Stimulated activated CD4-positive, alpha-beta T cell treated with anti-CD3 and anti-CD28 coated beads, TNF-alpha, amount 100 ng/mL, for 24 hours (primary cell): ENCODE measurements at regions not wholly inside any gene's neighbourhood (a gene's known extent, or its start where the extent isn't known, plus 50 kb on each side); places are given as distances from the start of the nearest gene placed in this dataset.
A peak's percentile ranks its signal among the peaks of the same experiment; 100 is the strongest.

Source experiments
- DNase-seq, 3 experiments: peaks; one replicate each; pipeline ENCODE4 v3.0.0-alpha.2; 2020; ENCODE audit warnings: low read depth in 3 of 3

DNA sequence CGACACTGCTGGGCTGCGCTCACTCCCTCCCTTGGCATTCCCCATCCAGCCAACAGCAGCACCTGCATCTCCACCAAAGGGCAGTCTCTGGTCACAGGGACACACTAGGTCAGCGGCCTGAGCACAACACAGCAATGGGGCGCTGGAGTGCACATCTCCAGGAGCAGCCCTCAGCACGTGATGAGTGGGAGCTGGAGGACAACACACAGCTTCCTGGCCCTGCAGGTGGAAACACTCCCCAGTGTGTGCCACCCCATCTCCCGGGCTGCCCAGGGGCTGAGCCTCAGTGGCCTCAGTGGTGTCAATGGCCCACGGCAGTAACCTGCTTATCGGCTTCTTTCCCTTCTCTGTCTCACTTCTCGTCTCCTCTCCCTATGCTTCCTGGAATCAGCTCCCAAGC, 96.8 kb upstream of the VSTM2B start:
- DNase-seq = no peak

DNA sequence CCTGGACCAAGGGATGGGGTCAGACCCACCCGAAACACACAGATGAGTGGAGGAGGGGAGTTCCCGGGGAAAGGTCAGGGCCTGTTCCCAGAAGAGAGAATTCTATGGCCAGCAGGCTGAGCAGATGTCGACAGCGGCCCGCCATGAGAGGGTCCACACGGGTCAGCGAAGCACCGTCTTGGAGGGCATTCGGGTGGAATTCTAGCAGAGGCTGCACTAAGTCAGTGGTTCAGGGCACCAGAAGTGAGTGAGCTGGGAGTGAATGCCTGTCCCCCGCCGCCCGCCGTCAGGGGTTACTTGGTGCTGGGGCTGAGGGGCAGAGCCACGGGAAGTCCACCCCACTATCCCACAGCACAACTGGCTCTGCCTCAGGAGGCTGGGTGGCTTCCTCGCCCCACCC, 96.2 kb upstream of the VSTM2B start:
- no peak for DNase-seq

DNA sequence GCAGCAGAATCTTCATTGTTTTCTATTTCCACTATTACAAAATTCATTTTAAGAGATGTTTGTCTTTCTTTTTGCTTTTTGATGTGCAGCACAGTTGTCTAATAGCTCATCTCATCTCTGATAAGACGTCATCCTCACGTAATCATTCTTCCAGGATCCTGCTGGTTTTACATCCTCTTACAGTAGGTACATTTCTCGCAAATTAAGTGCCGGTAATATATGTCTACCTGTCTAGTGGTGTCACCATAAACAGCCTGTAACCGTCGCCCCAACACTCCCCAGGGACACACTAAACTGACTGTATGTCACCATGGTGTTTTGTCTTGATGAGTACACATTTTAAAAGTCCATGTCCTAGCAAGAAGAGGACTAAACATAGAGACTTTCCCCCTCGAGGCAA, 94.5 kb upstream of the VSTM2B start:
- DNase-seq = no peak

DNA sequence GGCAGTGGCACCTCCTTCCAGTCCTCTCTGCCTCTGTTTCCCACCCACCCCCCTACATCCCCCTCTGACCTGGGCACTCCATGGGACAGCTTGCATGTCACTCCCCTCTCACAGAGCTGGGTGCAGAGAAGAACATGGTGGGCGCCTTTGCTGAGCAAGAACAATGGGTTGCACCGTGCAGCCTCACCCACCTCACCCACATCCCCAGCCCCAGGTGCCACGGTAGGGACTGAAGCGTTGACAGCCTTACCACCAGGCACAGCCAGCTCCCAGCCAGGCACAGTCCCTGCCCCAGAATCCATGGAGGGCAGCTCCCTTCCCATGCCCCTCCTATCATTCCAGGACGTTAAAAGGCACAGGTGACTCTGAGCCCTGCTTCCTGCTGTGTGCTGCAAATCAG, 93.1 kb upstream of the VSTM2B start:
- no peak for DNase-seq

DNA sequence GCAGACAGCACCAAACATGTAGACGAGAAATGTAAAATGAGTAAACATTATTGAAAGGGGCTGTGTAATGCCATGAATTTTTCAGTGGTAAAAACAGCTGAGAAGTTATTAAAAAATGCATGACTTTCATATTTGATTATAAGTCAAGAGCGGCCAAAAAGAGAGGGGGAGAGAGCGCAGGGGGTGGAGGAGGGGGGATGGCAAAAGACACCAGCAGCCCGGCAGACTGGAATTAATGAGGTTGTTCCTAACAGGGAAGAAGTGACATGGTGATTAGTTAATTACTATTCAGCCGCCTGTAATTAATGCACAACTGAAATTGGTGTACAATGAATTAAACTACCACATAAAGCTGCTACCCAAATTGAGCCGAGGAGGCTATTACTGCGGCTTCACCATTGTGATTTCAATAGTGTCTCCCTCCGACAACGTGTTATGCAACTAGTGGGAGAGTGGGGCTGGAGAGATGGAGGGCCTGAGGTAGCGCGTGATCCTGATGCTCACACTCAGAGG, 89.1 kb upstream of the VSTM2B start:
- DNase-seq = no peak

DNA sequence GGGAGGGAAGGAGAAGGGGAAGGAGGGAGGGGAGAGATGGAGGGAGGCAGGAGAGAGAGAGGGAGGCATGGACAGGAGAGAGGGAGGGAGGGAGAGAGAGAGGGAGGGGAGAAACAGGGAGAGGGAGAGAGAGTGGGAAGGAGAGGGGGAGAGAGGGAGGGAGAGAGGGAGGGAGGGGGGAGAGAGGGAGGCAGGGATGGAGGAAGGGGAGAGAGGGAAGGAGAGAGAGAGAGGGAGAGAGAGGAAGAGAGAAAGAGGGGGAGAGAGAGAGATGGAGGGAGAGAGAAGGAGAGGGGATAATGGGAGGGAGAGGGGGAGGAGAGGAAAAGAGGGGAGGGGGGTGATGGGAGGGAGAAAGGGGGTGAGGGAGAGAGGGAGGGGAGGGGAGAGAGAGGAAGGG, 86.8 kb upstream of the VSTM2B start:
- DNase-seq = no peak

DNA sequence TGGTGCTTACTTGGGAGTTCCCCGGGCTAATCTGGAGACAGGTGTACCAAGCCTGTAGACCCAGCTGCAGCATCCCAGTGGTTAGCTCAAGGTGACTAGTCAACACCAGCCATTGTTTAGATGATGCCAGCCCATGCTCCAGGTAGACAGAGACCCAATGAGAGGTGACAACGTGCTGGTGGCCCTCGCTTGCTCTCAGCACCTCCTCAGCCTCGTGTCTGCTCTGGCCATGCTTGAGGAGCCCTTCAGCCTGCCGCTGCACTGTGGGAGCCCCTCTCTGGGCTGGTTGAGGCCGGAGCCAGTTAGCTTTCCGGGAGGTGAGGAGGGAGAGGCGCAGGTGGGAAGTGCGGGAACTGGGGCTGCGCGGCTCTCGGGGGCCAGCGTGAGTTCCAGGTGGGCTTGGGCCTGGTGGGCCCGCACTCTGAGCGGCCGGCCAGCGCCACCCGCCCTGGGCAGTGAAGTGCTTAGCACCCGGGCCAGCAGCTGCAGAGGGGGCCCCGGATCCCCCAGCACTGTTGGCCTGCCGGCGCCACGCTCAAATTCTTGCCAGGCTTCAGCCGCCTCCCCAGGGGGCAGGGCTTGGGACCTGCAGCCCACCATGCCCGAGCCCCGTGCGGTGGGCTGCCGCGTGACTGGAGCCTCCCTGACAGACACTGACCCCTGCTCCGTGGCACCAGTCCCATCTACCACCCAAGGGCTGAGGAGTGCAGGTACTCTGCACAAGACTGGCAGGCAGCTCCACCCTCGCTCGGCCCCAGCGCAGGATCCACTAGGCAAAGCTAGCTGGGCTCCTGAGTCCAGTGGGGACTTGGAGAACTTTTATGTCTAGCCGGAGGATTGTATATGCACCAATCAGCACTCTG, 85.9 kb upstream of the VSTM2B start:
- DNase-seq = no peak

DNA sequence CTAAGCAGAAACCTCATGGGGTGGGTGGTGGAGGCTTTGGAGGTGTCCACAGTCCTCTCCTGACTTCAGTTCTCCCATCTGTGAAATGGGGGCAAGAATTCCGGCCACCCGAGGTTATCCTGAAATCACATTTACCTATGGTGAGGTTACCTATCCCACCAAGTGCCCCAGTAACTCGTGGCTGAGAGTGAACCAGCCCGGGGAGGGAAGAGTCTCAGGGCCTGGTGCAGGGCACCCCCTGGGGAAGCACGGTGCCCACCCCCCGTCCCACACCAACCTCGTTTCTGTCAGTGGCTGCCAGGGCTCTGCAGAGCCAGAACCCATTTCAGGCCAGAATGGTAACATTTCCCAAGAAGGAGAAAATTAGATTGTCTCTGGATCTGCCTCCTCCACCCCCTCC, 83.7 kb upstream of the VSTM2B start:
- DNase-seq = no peak

DNA sequence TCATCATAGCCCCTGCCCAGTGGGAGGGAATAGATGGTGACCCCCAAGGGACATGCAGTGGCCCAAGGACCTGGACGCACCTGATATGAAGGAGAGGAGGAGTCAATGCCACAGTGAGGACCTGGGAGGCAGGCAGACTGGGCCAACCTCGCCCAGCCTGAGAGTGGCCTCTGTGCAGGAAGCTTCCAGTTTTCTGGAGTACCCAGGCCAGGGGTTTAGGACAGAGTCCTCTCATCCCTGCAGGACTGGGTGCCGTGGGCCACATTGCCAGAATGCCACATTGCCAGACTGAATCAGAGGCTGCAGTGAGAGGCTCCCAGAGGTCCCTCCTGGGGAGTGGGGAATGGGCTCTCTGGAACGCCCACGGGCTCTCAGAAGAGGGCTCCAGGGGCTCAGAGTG, 82.9 kb upstream of the VSTM2B start:
- no peak for DNase-seq

DNA sequence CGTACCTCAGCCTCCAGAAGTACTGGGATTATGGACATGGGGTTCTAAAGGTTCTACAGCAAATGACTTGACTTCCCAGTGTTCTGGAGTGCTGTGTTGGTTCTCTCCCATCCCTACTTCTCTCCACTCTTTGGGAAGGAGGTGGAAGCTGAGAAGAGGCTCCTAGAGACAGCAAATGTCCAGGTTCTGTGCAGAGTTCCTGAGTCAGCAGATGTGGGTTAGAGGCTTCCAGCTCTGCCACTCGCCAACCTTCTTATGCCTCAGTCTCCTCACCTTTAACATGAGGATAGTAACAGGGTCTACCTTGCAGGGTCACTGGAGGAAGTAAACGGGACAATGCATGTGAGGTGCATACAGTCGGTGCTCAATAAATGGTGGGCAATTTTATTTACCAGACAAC, 80.5 kb upstream of the VSTM2B start:
- no peak for DNase-seq

DNA sequence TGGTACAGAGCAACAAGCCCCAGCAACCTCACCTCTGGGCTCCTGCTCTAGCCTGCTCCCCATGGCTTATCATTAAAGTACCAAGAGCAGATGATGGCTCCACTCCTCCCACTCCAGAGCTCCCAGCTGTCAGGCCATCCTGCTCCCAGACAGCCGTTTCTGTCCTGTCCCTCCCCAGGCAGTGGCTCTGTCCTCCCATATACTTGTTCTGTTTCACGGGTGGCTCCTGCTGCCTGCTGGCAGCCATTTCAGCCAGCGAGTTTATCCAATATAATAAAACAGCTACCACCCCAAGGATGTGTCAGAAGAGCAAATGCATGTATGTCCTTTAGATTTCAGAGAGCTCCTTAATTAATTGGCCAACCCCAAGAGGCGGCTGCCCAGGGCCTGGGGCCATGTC, 79.4 kb upstream of the VSTM2B start:
- no peak for DNase-seq

DNA sequence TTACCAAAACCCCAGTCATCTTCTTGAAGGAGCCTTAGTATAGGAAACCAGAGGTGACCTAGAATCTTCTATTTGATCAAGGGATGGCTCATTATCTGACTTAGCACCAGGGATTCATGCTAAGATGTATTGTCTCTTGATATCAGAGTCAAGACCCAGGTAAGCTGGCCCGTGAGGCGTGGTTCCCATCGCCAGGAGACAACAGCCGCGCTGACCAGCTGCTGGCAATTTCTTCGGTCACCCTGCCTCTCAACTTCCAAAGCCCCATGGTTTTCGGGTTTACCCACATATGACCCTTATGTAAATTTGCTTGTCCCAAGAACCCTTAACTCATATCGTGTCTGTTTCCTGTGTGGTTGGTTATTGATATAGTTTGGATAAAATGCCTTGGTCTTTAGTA, 77.7 kb upstream of the VSTM2B start:
- DNase-seq = no peak

DNA sequence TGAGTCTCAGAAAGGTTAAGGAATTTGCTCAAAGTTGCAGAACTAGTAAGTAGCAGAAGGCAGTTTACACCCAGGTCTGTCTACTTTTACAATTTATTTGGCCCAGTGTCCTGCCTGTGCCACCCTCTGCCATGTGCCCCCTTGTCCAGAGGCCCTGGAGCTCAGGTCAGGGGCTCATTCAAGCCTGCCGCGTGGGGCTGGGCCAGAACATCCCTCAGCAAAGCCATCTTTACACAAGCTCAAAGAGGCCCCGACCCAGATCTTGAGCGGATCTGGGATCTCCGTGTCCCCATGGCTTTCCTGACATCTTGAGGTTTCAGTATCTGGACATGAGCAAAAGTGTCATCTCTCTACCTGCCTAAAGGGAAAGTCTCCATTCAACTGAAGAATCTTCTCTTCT, 76.4 kb upstream of the VSTM2B start:
- DNase-seq = no peak

DNA sequence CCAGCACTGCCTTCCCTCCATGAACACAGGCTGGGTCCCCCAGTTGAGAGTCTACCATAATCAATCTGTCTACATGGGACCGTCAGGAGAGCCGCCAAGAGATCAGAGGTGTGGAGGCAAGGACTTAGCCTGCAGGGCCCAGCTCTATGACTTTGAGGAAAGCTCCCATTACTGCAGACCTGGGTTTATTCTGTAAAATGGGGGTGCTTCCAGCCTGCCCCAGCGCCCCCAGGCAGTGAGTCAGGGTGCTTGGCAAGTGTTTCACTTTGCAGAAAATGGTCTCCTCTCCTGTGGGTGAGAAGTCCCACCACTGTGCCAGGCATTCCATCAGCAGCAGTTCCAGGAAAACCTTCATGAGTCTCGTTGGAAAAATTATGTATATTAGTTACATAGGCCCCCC, 75.5 kb upstream of the VSTM2B start:
- no peak for DNase-seq

DNA sequence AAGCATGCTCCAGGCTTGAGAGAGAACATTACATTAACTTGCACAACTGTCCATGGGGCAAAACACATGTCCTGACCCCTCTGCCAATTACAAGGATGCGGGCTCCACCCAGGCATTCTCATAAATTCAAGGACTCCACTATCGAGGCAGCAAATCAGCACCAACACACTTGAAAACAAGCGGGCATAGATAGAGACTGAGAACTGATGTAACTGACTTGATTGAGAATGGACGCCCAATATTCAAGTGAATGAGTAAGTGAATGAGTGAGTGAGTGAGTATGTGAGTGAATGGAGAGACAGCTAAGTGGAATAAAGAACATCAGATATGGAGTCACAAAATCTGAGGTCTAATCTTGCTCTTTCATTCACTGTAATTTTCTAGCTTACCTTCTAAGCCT, 75.0 kb upstream of the VSTM2B start:
- no peak for DNase-seq

DNA sequence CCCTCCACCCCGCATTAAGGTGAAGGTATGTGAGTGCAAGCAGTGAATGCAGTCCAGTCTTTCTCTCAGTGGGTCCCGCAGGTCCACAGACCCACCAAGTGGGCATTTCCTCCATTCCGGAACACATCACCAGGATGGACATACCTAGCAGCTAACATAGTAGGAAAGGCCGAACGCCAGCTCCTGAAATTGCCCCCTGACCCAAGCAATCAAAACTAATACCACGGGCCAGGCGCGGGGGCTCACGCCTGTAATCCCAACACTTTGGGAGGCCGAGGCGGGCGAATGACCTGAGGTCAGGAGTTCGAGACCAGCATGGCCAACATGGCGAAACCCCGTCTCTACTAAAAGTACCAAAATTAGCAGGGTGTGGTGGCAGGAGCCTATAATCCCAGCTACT, 71.7 kb upstream of the VSTM2B start:
- no peak for DNase-seq

DNA sequence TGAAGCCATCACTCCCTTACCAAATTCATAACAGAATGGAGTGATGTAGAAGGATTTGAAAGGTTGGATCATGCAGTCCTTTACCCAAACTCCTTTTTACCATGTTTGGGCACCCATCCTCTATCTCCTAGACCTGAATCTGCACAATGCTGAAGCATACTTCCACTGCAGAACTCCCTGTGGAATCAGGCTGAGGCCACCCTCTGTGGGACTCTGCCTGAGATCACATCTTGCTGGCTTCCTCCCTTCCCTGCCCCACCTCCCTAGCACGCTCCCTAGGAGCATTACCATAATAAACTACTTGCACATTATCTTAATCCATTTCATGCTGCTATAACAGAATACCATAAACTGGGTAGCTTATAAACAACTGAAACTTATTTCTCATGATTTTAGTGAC, 68.4 kb upstream of the VSTM2B start:
- no peak for DNase-seq

DNA sequence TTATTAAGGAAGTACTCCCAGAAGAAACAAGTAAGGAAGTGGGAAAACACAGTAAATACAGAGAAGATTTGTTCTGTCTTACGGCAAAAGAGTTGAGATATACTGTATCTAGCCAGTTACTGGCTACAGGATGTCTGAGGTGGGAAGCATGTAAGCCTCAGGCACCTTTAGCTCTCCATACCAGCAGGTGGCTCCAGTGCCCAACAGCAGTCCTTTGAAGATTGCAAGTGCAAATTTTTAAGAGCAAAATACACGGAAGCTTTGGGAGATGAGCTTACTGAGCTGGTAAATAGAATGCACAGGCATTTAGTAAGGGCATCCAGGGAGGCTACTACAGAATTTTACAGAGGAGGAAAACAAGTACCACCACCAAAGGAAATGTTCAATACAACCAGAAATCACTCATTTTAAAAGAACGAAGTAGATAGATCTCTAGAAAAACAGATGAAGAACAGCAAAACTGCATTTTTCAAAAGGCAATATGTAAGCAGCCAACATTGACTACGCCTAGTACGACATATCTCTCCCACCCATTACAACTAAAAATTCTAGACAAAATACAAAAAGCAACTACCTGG, 57.9 kb upstream of the VSTM2B start:
- peak in 1 of 3 experiments; percentile 15 for DNase-seq

DNA sequence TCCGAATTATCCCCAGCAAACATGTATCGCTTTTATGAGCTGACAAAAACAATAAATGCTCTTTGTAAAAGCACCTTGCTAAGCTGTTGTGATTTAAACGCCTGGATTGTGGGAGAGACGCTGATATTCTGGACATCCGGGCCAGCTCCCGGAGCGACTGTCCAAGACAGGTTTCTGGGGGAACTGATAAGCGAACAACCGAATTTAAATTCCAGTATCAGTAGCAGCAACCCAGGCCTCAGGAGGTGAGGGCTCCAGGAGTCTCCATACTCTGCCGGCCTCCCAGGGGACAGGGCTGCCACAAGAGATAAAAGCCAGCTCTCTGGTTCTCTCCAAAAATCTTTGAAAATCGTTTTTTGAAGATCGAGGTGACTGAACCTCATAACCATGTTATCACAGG, 50.3 kb upstream of the VSTM2B start:
- DNase-seq = no peak
